H1 (cell line): ENCODE measurements at regions not wholly inside any gene's neighbourhood (a gene's known extent, or its start where the extent isn't known, plus 50 kb on each side); places are given as distances from the start of the nearest gene placed in this dataset.

Experiments used
- CTCF ChIA-PET: fragments of 300-600 bp; sonication (Branson Sonifier 250); formaldehyde crosslinking; loops from one replicate; lab custom pipeline; 2021; ENCODE audit not compliant: partially characterized antibody; lab: Charles Lee
- POLR2A ChIA-PET: fragments of 300-600 bp; sonication (Branson Sonifier 250); formaldehyde crosslinking; loops from one replicate; lab custom pipeline; 2021; ENCODE audit warnings: inconsistent platforms; ENCODE audit not compliant: partially characterized antibody; lab: Charles Lee
- DNase-seq, 2 experiments: peaks; one replicate each; pipeline versions ENCODE4 v3.0.0 to v3.0.0-alpha.2; 2010 to 2022; ENCODE audit warnings: low spot score in 2 of 2, low read depth in 1 of 2, mixed read lengths in 1 of 2
- FAIRE-seq: peaks from 2 replicates; lab custom pipeline; 2011; peaks lifted over from hg19 to GRCh38; lab: Jason Lieb, UNC
- H2AFZ ChIP-seq: 2 replicates; pipeline ENCODE4 v1.8.1; 2012; ENCODE audit warnings: low read length, inconsistent platforms
- H2AK5ac ChIP-seq: 2 replicates; pipeline ENCODE4 v1.6.1; 2013; ENCODE audit warnings: low read depth, low read length
- H2BK120ac ChIP-seq: replicated peaks from 2 replicates; pipeline ENCODE3; 2013; ENCODE audit warnings: low read depth, low read length, inconsistent platforms
- H2BK12ac ChIP-seq: 2 replicates; pipeline ENCODE4 v1.6.1; 2013; ENCODE audit warnings: low read depth, low read length
- H2BK15ac ChIP-seq: 2 replicates; pipeline ENCODE4 v1.6.1; 2013; ENCODE audit warnings: low read length
- H2BK20ac ChIP-seq: 2 replicates; pipeline ENCODE4 v1.6.1; 2013; ENCODE audit warnings: low read length
- H2BK5ac ChIP-seq: 2 replicates; pipeline ENCODE4 v1.6.1; 2013; ENCODE audit warnings: low read depth, low read length
- H3K14ac ChIP-seq: 2 replicates; pipeline ENCODE4 v1.6.1; 2013; ENCODE audit warnings: inconsistent platforms; ENCODE audit not compliant: insufficient read length
- H3K18ac ChIP-seq: 2 replicates; pipeline ENCODE4 v1.6.1; 2013; ENCODE audit warnings: low read length; ENCODE audit errors: extremely low read depth
- H3K23ac ChIP-seq: 2 replicates; pipeline ENCODE4 v1.6.1; 2013; ENCODE audit warnings: inconsistent platforms; ENCODE audit not compliant: insufficient read length
- H3K23me2 ChIP-seq: 2 replicates; pipeline ENCODE4 v1.6.1; 2013; ENCODE audit warnings: low read depth, low read length
- H3K27ac ChIP-seq: 2 replicates; pipeline ENCODE4 v1.6.1; 2011; ENCODE audit warnings: low read depth, low read length, inconsistent platforms
- H3K27me3 ChIP-seq, 4 experiments: replicated peaks in 1 of 4; 1 replicate in 1 of 4; 2 replicates in 3 of 4; pipeline versions ENCODE4 v1.6.1 to v1.8.1; 2011 to 2013; ENCODE audit warnings: low read length in 3 of 4, mild to moderate bottlenecking in 3 of 4, inconsistent platforms in 2 of 4, mixed read lengths in 2 of 4, moderate library complexity in 1 of 4; ENCODE audit not compliant: control insufficient read depth in 3 of 4, insufficient read depth in 3 of 4; ENCODE audit errors: extremely low read depth in 1 of 4
- H3K36me3 ChIP-seq, 4 experiments: 2 replicates each; pipeline versions ENCODE4 v1.6.1 to v1.8.1; 2011 to 2013; ENCODE audit warnings: mild to moderate bottlenecking in 4 of 4, low read length in 3 of 4, moderate library complexity in 2 of 4, control low read depth in 1 of 4, inconsistent platforms in 1 of 4; ENCODE audit not compliant: insufficient read depth in 4 of 4, control insufficient read depth in 2 of 4
- H3K4ac ChIP-seq: replicated peaks from 2 replicates; pipeline ENCODE3; 2013; ENCODE audit warnings: low read length, low read depth, mixed read lengths, inconsistent platforms; ENCODE audit not compliant: insufficient read length
- H3K4me1 ChIP-seq, 4 experiments: replicated peaks in 1 of 4; 1 replicate in 1 of 4; 2 replicates in 3 of 4; pipeline versions ENCODE4 v1.6.1 to v1.8.1; 2011 to 2013; ENCODE audit warnings: low read length in 3 of 4, inconsistent platforms in 2 of 4, mixed read lengths in 1 of 4; ENCODE audit not compliant: insufficient read depth in 4 of 4, control insufficient read depth in 3 of 4
- H3K4me2 ChIP-seq, 2 experiments: 2 replicates each; pipeline versions ENCODE4 v1.6.1 to v1.8.1; 2011 to 2013; ENCODE audit warnings: low read depth in 2 of 2, low read length in 2 of 2, control low read depth in 1 of 2, inconsistent platforms in 1 of 2, mild to moderate bottlenecking in 1 of 2; ENCODE audit not compliant: insufficient read depth in 1 of 2
- H3K4me3 ChIP-seq, 4 experiments: fragments of 200-600, 300-600 bp in 1 of 4; sonication (generic), shearing (Covaris generic), sonication (Bioruptor Twin) in 1 of 4; 2 replicates each; pipeline versions ENCODE4 v1.5.1 to v1.8.1; 2011 to 2016; ENCODE audit warnings: low read length in 4 of 4, low read depth in 3 of 4, control low read depth in 2 of 4, inconsistent platforms in 2 of 4, mild to moderate bottlenecking in 2 of 4, mixed read lengths in 1 of 4, moderate library complexity in 1 of 4; ENCODE audit not compliant: insufficient read depth in 2 of 4; ENCODE audit errors: extremely low read depth in 1 of 4
- H3K56ac ChIP-seq: replicated peaks from 2 replicates; pipeline ENCODE3; 2013; ENCODE audit warnings: low read depth, mild to moderate bottlenecking, mixed read lengths, low read length, inconsistent platforms; ENCODE audit not compliant: insufficient read length
- H3K79me1 ChIP-seq: 2 replicates; pipeline ENCODE4 v1.6.1; 2013; ENCODE audit warnings: low read depth, low read length, control low read depth
- H3K79me2 ChIP-seq, 2 experiments: 2 replicates each; pipeline versions ENCODE4 v1.6.1 to v1.8.1; 2012 to 2013; ENCODE audit warnings: low read length in 2 of 2, mild to moderate bottlenecking in 2 of 2, inconsistent platforms in 1 of 2; ENCODE audit not compliant: insufficient read depth in 2 of 2, control insufficient read depth in 1 of 2
- H3K9ac ChIP-seq, 4 experiments: replicated peaks in 1 of 4; 1 replicate in 1 of 4; 2 replicates in 3 of 4; pipeline versions ENCODE4 v1.6.1 to v1.8.1; 2011 to 2013; ENCODE audit warnings: low read depth in 3 of 4, low read length in 3 of 4, control low read depth in 2 of 4, mild to moderate bottlenecking in 2 of 4, moderate library complexity in 2 of 4, inconsistent platforms in 1 of 4; ENCODE audit errors: extremely low read depth in 1 of 4
- H3K9me3 ChIP-seq, 2 experiments: 2 replicates each; pipeline versions ENCODE4 v1.6.1 to v1.8.1; 2012 to 2013; ENCODE audit warnings: mild to moderate bottlenecking in 2 of 2, moderate library complexity in 2 of 2, control low read depth in 1 of 2, inconsistent platforms in 1 of 2, low read depth in 1 of 2, low read length in 1 of 2, mixed read lengths in 1 of 2; ENCODE audit not compliant: insufficient read depth in 2 of 2
- H4K20me1 ChIP-seq, 2 experiments: replicated peaks in 1 of 2; 2 replicates each; pipeline versions ENCODE3 to v1.8.1; 2011 to 2013; ENCODE audit warnings: inconsistent platforms in 2 of 2, low read length in 2 of 2, mild to moderate bottlenecking in 1 of 2; ENCODE audit not compliant: insufficient read depth in 2 of 2, control insufficient read depth in 1 of 2
- H4K5ac ChIP-seq: 2 replicates; pipeline ENCODE4 v1.6.1; 2013; ENCODE audit warnings: low read length, low read depth, mixed read lengths, inconsistent platforms; ENCODE audit not compliant: insufficient read length
- H4K8ac ChIP-seq: 2 replicates; pipeline ENCODE4 v1.8.0; 2013; ENCODE audit warnings: mild to moderate bottlenecking, moderate library complexity, low read length, inconsistent platforms; ENCODE audit not compliant: insufficient read depth; ENCODE audit errors: extremely low read depth
- H4K91ac ChIP-seq: replicated peaks from 2 replicates; pipeline ENCODE3; 2013; ENCODE audit warnings: low read length, mixed read lengths, inconsistent platforms; ENCODE audit not compliant: insufficient read length
- CTBP2 ChIP-seq: IDR thresholded peaks from 2 replicates; pipeline ENCODE4 v1.7.0; 2011; ENCODE audit warnings: borderline replicate concordance, mild to moderate bottlenecking, moderate library complexity, mixed read lengths, low read length; ENCODE audit not compliant: insufficient read depth, insufficient read length
- WGBS, 2 experiments: shearing (Covaris generic) in 1 of 2; methylation state at CpG; one replicate each; pipeline versions ENCODE4 v1.1.6 to v1.1.7; 2013 to 2015; ENCODE audit warnings: low lambda C conversion rate in 2 of 2, mixed read lengths in 2 of 2, inconsistent platforms in 1 of 2, low coverage in 1 of 2, missing lambda C conversion rate in 1 of 2; ENCODE audit not compliant: insufficient replicate concordance in 2 of 2, insufficient coverage in 1 of 2, insufficient read length in 1 of 2; ENCODE audit errors: extremely low coverage in 1 of 2, missing lambda C conversion rate in 1 of 2; 5-methylcytosine and 5-hydroxymethylcytosine counted together

DNA sequence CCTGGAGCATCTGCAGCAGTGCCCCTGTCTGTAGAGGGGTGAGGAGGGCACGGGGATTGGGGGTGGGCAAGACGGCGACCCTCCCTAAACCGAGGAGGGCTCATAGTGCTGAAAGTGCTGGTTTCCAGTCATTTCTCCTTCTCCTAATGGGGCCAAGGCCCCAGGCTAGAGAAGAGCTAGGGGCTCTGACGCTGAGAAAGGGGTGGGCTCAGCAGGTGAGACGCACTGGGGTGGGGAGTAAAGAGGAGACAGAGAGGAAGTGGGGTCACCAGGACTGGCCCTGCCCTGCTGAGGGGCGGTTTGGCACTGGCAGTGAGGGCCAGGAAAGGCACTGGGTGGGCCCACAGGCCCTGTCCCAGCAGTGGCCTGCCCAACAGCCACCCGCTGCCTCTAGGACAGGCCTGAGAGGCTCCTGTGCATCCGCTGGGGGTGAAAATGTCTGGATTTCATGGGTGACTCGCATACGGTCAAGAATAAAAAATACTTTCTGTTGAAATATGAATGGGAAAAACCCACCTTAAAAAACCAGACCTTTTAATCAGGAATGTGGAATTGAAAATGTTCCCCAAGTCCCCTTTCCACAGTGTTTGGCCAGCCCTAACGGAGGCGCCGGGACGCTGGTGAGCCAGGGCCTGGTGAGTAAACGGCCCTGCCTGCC, 122.4 kb upstream of the SMURF2 start:
- Histone ChIP-seq H3K9me3 (no peaks in the 10 kb centered on the region), H4K20me1 (peaks cover 0 to 6% of the 10 kb centered on the region in 2 experiments), H3K4me2 (no peak overlapping the region), H3K4ac (no peak overlapping the region), H3K23ac (no peak overlapping the region), H2BK120ac (no peak overlapping the region), H2BK12ac (no peak overlapping the region), H2BK15ac (no peak overlapping the region), H3K18ac (no peak overlapping the region), H3K14ac (no peak overlapping the region), H3K9ac (no peak overlapping the region), H3K36me3 (no peaks in the 10 kb centered on the region), H3K27me3 (peaks cover 9 to 28% (median 24%) of the 10 kb centered on the region in 4 experiments; a peak in 6 of 7 replicates), H3K4me1 (peaks cover 0 to 10% (median 6%) of the 10 kb centered on the region in 4 experiments; a peak in 6 of 7 replicates), H4K5ac (no peak overlapping the region), H2BK20ac (no peak overlapping the region), H4K91ac (no peak overlapping the region), H3K23me2 (peaks cover 14% of the 10 kb centered on the region; the same call in 1 of the 2 replicates), H3K27ac (no peak overlapping the region), H3K79me1 (no peaks in the 10 kb centered on the region), H2AFZ (no peak overlapping the region), H2AK5ac (no peak overlapping the region), H3K56ac (no peak overlapping the region), H2BK5ac (no peak overlapping the region), H3K4me3 (no peak overlapping the region), H4K8ac (no peak overlapping the region), H3K79me2 (no peaks in the 10 kb centered on the region)
- DNase-seq (no peak), FAIRE-seq (no peak)
- TF ChIP-seq CTBP2 = no peak
- ChIA-PET CTCF (interaction anchor here (0.9 to 1.0 kb wide), 2 partner anchors 10 to 11 kb away, joined by 3 read pairs; no protein-coding TSS in a partner anchor), POLR2A (no interaction called here)
- 79% methylated on average over 12 of the region's 16 CpGs; no CpG with 5 or more reads in 1 of the 2 experiments for WGBS, 2 experiments
